ENCODE measurements at regions not wholly inside any gene's neighbourhood (a gene's known extent, or its start where the extent isn't known, plus 50 kb on each side); places are given as distances from the start of the nearest gene placed in this dataset.

DNA sequence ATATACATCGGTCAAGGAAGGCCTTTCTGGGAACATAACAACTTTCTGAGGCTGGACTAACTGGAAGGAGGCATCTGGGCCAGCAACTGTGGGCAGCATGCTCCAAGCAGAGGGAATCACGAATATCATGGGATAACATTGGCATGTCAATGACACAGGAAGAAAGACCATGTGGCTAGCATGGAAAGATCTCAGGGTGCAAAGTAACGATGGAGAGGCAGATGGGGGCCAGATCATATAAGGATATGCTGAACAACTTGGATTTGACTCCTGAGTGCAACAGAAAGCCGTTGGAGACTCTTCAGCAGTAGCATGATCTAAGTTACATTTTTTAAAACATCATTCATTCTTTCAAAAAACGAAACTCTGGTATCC lies 133.6 kb downstream of the FOXI3 start:
- no peak for DNase-seq
- Histone ChIP-seq H3K4me1 (no peaks in the 10 kb centered on the region), H3K9me3 (replicated peaks) (no peaks in the 10 kb centered on the region), H3K27me3 (no peaks in the 10 kb centered on the region; the same call in 1 of the 2 replicates), H3K27ac (no peak overlapping the region), H3K4me3 (no peak overlapping the region), H3K36me3 (no peaks in the 10 kb centered on the region)

DNA sequence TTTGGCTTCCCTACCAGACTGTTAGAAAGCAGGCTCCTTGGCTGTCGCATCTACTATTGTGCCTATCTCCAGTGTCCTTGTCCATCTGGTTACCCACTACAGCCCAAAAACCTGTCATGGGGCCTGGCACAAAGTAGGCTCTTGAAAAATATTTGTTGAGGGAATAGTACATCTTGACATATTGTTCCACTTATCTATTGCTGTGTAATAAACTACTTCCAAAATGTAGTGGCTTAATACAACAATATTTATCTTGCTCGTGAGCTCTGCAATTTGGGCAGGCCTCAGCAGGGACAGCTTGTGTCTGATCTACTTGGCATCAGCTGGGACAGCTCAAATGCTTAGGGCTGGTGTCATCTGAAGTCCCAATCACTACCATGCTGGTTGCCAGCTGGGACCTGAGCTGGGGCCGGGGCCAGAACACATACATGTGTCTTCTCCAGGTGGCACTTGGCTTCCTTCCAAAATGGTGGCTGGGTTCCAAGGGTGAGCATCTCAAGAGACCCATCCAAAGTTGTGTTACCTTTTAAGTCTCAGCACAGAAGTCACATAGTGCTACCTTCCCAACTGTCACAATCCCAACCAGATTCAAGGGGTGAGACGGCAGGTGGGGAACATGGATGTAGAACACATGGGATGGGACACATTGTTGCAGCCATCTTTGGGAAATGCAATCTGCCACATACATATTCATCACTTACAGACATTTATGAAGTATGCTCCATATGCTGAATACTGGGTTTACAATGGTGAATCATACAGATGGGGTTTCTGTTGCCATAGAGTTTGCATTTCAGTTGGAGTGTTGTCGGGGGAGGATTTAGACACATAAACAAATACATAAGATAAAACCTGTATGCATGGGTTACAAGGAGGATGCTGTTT lies 134.2 kb downstream of the FOXI3 start:
- Histone ChIP-seq H3K36me3 (no peaks in the 10 kb centered on the region), H3K4me1 (no peaks in the 10 kb centered on the region), H3K27me3 (no peaks in the 10 kb centered on the region; the same call in 1 of the 2 replicates), H3K27ac (no peak overlapping the region), H3K4me3 (no peak overlapping the region), H3K9me3 (replicated peaks) (no peaks in the 10 kb centered on the region)
- DNase-seq = no peak

- DNase-seq = no peak
- no peak overlapping the region for H3K27ac ChIP-seq
- no peak overlapping the region for H3K4me3 ChIP-seq
- H3K27me3 ChIP-seq = no peaks in the 10 kb centered on the region
- no peaks in the 10 kb centered on the region for H3K4me1 ChIP-seq
- H3K36me3 ChIP-seq = no peaks in the 10 kb centered on the region
- no peaks in the 10 kb centered on the region for H3K9me3 ChIP-seq (replicated peaks)
These were observed 140.6 kb downstream of the THNSL2 start for GRCh38 chr2:88310787-88311186.

DNA sequence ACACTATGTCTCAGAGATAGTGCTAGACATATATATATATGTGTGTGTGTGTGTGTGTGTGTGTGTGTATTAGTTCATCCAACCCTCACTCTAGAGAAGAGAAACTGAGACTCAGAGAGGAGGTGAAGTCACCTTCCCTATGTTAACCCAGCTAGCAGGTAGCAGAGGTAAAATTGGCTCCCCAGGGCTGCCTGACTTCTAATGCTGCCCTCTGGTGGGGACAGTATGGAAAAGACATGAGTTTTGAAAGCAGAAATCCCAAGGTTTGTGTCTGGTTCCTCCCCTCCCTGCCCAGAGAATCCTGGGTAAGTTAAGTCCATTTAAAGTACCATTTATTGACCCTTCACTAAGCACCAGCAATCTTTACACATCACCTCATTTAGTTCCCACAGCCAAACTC lies 137.7 kb downstream of the THNSL2 start:
- Histone ChIP-seq H3K4me1 (no peaks in the 10 kb centered on the region), H3K4me3 (no peak overlapping the region), H3K9me3 (replicated peaks) (no peaks in the 10 kb centered on the region), H3K27me3 (no peaks in the 10 kb centered on the region), H3K36me3 (no peaks in the 10 kb centered on the region), H3K27ac (no peak overlapping the region)
- peak; percentile 12 to 45 for DNase-seq

GRCh38 chr2:88303865-88304264 lies 133.7 kb downstream of the THNSL2 start:
- H3K4me1 ChIP-seq = no peaks in the 10 kb centered on the region
- no peaks in the 10 kb centered on the region for H3K27me3 ChIP-seq
- no peak overlapping the region for H3K27ac ChIP-seq
- H3K9me3 ChIP-seq (replicated peaks) = no peaks in the 10 kb centered on the region
- H3K4me3 ChIP-seq = no peak overlapping the region
- no peaks in the 10 kb centered on the region for H3K36me3 ChIP-seq
- no peak for DNase-seq

DNA sequence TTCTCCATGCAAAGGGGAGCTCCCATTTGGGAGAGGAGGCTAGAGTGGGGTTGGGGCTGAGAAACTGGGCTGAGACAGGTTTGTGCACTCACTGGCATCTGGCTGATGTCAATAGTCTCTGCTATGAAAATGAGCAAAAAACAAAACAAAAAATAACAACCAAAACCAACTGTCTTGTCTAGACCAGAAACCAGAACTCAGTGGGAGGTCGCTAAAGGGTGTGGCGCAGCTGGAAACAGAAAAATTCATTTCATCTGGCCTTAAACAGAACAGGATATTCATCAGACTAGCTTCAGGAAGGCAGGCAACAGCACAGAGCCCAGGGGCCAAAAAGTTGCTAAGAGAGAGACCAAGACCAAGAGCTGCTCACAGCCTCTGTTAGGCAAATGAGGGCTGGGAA lies 126.1 kb downstream of the THNSL2 start:
- Histone ChIP-seq H3K27ac (no peak overlapping the region), H3K4me3 (no peak overlapping the region), H3K9me3 (replicated peaks) (0 out of 2 replicates have a peak, but pooled peaks cover 3% of the 10 kb centered on the region), H3K27me3 (peaks cover 6% of the 10 kb centered on the region; the same call in 1 of the 2 replicates), H3K36me3 (no peaks in the 10 kb centered on the region), H3K4me1 (no peaks in the 10 kb centered on the region)
- DNase-seq = no peak

GRCh38 chr2:88283886-88284592 lies 113.9 kb downstream of the THNSL2 start:
- Histone ChIP-seq H3K4me3 (no peak overlapping the region), H3K9me3 (replicated peaks) (no peaks in the 10 kb centered on the region), H3K36me3 (no peaks in the 10 kb centered on the region), H3K4me1 (no peaks in the 10 kb centered on the region), H3K27ac (no peak overlapping the region), H3K27me3 (no peaks in the 10 kb centered on the region)
- DNase-seq = no peak

GRCh38 chr2:88281302-88282217 lies 111.4 kb downstream of the THNSL2 start:
- H3K4me3 ChIP-seq = no peak overlapping the region
- H3K27me3 ChIP-seq = no peaks in the 10 kb centered on the region
- H3K4me1 ChIP-seq = no peaks in the 10 kb centered on the region
- H3K9me3 ChIP-seq (replicated peaks) = 0 out of 2 replicates have a peak, but pooled peaks cover 3% of the 10 kb centered on the region
- no peak for DNase-seq
- H3K36me3 ChIP-seq = no peaks in the 10 kb centered on the region
- no peak overlapping the region for H3K27ac ChIP-seq

GRCh38 chr2:88269836-88270235 lies 99.7 kb downstream of the THNSL2 start:
- Histone ChIP-seq H3K36me3 (no peaks in the 10 kb centered on the region), H3K4me1 (no peaks in the 10 kb centered on the region), H3K9me3 (replicated peaks) (no peaks in the 10 kb centered on the region), H3K27me3 (peaks cover 12% of the 10 kb centered on the region; the same call in 1 of the 2 replicates), H3K4me3 (no peak overlapping the region), H3K27ac (no peak overlapping the region)
- DNase-seq = no peak

DNA sequence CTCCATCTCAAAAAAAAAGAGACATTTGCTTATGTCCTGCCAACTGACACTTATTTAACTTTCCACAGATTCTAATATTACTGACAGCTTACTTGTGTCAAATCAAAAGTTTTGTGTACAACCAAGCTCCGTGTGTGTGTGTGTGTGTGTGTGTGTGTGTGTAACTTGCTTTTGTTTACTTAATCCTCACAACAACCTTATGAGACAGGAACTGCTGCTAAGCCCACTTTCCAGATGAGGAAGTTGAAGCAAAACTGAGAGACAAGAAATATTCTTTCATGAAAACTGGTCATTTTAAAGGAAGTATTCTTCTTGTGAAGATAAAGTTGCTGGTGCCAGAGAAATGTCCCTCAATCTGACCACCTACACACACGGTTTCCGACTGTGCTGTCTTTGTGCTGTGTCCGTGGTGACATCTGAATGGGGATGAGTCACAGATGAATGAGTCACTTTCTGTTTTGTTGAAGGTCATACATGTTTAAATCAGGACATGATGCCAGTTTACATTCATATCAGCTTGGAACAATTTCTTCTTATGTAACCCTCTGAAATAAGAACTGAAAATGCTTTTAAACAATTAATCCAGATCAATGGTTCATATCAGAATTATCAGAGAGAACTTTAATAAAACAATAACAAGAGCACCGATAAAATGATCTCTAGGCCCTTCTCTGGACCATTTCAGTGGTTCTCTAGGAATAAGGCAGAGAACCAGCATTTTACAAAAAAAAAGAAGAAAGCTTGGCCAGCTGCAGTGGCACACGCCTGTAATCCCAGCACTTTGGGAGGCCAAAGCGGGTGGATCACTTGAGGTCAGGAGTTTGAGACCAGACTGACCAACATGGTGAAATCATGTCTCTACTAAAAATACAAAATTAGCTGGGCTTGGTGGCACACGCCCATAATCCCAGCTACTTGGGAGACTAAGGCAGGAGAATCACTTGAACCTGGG lies 95.5 kb downstream of the THNSL2 start:
- Histone ChIP-seq H3K4me3 (no peak overlapping the region), H3K9me3 (replicated peaks) (no peaks in the 10 kb centered on the region), H3K27me3 (peaks cover 12% of the 10 kb centered on the region; the same call in 1 of the 2 replicates), H3K4me1 (no peaks in the 10 kb centered on the region), H3K27ac (no peak overlapping the region), H3K36me3 (no peaks in the 10 kb centered on the region)
- DNase-seq = no peak

DNA sequence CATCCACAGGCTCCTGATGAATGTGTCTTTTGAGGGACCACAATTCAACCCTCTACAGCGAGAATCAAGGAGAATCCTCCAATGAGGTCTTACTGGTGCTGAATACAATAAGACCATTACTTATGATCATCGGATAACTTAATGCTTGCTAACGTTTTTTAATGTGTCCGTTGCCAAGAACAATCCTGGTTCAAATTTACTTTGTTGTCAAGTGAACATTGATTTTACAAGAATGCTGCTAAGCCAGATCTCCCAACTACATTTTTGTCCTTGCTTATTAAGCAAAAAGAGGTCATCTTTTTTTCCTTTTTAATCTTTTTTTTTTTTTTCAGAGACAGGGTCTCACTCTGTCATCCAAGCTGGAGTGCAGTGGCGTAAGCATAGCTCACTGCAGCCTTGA lies 93.7 kb downstream of the THNSL2 start:
- H3K27me3 ChIP-seq = peaks cover 12% of the 10 kb centered on the region; the same call in 1 of the 2 replicates
- no peak overlapping the region for H3K27ac ChIP-seq
- no peaks in the 10 kb centered on the region for H3K9me3 ChIP-seq (replicated peaks)
- no peaks in the 10 kb centered on the region for H3K36me3 ChIP-seq
- H3K4me3 ChIP-seq = no peak overlapping the region
- no peak for DNase-seq
- H3K4me1 ChIP-seq = no peaks in the 10 kb centered on the region

DNA sequence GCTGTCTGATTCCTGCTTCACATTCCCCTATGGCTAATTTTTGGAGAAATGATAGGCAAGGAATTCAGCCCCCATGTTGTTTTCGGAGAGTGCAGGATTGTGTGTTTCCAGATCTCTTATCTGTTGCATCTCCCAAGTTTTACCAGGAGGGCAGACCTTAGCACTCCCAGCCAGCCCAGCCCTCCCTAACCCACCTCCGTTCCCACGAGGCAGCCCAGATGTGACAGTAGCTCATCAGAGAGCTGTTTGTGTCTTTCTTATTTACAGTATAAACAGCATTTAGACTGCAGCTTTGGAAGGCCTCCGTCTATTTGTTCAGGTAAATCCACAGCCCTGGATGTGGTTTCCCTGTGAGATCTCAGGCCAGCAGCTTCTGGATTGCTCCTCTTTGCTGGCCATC lies 91.6 kb downstream of the THNSL2 start:
- H3K9me3 ChIP-seq (replicated peaks) = no peaks in the 10 kb centered on the region
- no peaks in the 10 kb centered on the region for H3K4me1 ChIP-seq
- H3K27ac ChIP-seq = no peak overlapping the region
- peaks cover 7% of the 10 kb centered on the region; the same call in 1 of the 2 replicates for H3K27me3 ChIP-seq
- no peaks in the 10 kb centered on the region for H3K36me3 ChIP-seq
- no peak for DNase-seq
- H3K4me3 ChIP-seq = no peak overlapping the region

- Histone ChIP-seq H3K4me1 (no peaks in the 10 kb centered on the region), H3K36me3 (no peaks in the 10 kb centered on the region), H3K4me3 (no peak overlapping the region), H3K27me3 (peaks cover 6% of the 10 kb centered on the region; the same call in 1 of the 2 replicates), H3K9me3 (replicated peaks) (no peaks in the 10 kb centered on the region), H3K27ac (no peak overlapping the region)
- DNase-seq = peak in 1 of 2 experiments; percentile 13
These were observed 88.1 kb downstream of the THNSL2 start for GRCh38 chr2:88258208-88258607.
